ENCODE measurements at regions not wholly inside any gene's neighbourhood (a gene's known extent, or its start where the extent isn't known, plus 50 kb on each side); places are given as distances from the start of the nearest gene placed in this dataset.

DNA sequence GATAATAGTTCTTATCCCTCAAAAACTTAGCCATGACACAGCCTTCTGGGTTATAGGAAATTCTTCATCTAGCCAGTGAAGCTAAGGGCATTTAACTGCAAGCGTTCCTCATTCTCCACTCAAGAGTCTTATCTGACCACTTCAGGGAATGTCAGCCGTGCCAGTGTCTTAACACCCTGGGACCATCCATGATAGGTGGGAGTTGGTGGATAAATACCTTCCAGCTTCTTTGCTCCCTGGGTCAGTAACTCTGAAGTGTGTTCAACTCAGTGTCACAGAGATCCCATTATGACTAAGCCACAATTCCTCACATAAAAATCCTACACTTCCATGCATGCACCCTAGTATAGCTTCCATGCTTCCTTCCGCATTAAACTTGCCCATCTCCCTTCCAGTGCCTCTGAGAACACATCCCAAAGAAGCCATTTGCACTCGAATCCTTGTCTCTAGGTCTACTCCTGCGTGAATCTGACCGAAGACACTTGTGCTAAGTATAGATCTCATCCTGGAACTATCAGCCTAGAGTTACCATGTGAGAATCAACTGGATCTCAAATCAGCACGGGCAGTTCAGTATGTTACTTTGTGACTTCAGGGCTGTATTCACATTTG lies 264.3 kb upstream of the MAF start:
- TF ChIP-seq, protein P1, sequence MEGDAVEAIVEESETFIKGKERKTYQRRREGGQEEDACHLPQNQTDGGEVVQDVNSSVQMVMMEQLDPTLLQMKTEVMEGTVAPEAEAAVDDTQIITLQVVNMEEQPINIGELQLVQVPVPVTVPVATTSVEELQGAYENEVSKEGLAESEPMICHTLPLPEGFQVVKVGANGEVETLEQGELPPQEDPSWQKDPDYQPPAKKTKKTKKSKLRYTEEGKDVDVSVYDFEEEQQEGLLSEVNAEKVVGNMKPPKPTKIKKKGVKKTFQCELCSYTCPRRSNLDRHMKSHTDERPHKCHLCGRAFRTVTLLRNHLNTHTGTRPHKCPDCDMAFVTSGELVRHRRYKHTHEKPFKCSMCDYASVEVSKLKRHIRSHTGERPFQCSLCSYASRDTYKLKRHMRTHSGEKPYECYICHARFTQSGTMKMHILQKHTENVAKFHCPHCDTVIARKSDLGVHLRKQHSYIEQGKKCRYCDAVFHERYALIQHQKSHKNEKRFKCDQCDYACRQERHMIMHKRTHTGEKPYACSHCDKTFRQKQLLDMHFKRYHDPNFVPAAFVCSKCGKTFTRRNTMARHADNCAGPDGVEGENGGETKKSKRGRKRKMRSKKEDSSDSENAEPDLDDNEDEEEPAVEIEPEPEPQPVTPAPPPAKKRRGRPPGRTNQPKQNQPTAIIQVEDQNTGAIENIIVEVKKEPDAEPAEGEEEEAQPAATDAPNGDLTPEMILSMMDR (IDR thresholded peaks at IDR 0.05): no peak
- TF ChIP-seq POLR2A (IDR thresholded peaks at IDR 0.05): no peak

Data from Peyer's patch (tissue), 4 donors.